Fibroblast of peridontal ligament (primary cell): ENCODE measurements at regions not wholly inside any gene's neighbourhood (a gene's known extent, or its start where the extent isn't known, plus 50 kb on each side); places are given as distances from the start of the nearest gene placed in this dataset.
"Not testable (repeated sequence)": the region's sequence is repeated elsewhere in the genome, so short reads cannot be mapped to it uniquely, and the experiment has no call there.

Experiments
- DNase-seq: peaks from one replicate; pipeline ENCODE4 v3.0.0-alpha.2; 2010; ENCODE audit errors: extremely low read depth

- peak; percentile 37 for DNase-seq
These were observed 1159.3 kb upstream of the TENM3 start for GRCh38 chr4:181083757-181084361.

DNA sequence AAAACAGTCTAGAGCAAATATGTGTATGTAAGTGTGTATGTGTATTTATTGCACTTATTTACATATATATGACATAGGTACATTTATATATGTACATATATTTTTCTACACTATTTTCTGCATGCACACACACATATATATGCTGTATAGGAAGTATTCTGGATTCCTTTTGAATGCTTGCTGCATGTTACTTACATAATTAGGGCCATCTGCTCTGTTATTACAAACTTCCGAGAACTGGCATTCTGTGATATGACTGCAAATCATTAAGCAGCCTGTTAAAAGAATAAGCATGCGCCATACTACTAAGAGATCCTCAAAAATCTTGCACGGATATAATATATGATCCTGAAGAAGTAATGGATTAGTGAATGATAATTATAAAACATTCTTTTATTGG is 1157.6 kb upstream of the TENM3 start:
- DNase-seq, result no peak

DNA sequence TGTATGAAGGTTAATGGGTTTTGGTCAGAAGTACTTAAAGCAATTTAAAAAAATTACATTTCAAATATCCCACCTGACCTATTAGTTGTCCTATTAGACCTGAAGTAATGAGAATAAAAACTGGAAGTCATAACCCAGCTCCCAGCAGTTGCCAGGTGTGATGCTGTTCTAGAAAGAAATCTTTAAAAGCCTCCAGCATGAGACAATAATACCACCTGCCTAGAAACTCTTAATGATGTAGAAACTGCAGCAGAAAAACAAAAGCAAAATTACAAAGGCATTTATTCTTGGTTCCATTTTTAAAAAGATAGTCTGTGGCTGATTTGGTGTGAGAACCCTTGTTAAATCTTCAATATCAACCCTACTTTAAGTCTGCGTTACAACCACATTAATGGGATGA is 1137.7 kb upstream of the TENM3 start:
- no peak for DNase-seq

DNA sequence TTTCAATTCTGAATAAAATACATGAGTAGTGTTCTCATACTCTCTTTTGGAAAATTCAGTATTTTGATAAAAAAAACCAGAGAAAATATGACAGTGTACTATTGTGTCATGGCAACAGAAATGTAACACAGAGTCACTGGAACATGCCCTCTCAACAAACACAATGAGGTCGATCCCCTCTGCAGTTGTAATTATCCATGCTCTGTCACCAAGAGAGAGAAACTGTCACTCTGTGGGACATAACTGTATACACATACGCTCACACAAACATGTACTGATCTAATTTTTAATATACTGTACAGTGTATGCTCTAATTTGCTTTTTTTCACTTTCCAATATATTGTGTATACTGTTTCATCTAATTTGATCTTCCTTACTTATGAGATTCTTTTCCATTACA is 1136.8 kb upstream of the TENM3 start:
- no peak for DNase-seq

DNA sequence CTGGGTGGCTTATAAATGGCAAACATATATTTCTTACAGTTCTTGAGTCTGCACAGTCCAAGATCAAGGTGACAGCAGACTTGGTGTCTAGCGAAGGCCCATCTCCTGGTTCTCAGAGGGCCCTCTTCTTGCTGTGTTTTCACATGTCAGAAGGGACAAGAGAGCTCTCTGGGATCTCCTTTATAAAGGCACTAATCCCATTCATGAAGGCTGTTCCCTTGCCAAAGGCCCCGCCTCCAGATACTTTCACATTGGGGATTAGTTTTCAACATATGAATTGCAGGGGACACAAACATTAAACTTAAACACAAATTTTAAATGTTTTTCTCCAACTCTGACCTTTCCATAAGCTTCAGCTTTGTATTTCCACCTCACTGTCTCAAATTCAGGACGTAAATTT is 1135.0 kb upstream of the TENM3 start:
- no peak for DNase-seq

DNA sequence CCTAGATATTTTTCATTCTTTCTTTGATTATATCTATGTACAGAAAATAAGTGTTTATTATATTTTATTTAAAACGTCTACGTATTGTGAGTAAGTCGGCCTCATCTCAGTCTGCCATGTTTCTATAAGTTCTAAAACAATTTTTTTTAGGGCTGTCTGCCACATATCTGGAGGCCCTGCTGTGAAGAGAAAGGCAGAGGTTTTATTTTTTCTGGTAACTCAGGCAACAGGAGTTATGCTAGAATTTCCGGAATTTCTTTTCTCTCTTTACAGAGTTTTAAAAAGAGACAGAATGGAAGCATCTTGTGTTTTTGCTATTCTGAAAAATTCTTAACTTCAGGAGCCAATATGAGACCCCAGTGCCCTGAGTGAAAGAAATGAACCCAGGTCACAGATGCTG is 1124.0 kb upstream of the TENM3 start:
- no peak for DNase-seq

DNA sequence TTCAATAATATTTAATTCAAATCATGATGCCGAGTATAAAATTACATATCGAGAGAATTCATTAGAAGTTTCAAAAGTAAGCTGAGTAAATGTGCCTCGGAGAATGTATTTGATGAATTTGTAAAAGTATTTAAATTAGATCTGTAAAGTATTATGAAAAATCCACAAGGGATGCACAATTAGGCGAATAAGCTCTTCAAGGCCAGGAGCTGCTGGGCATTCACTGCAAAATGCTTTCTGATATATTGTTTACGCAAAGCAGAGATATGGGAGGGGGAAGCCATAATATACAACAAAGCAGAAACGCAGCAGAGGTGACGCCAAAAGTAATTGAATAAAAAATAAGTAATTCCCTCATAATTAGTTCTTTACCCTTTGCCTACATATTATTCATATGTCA is 1121.5 kb upstream of the TENM3 start:
- no peak for DNase-seq

DNA sequence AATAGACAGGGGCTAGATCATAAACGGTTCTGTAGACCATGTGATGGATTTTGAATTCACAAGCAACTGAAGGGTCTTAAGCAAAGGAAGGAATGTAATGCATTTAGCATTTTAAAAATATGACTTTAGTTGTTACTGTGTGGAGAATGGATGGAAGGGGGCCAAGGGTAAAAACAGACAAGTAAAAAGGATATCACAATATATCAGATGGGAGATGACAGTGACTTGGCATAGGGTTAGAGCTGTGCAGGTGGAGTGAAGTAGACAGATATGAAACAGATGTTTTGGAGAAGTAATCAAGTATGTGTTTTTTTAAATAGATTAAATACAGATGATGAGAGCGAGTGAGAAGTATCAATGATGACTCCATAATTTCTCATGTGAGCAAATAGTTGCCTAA is 1116.0 kb upstream of the TENM3 start:
- DNase-seq, result no peak

GRCh38 chr4:181130317-181130716 is 1112.9 kb upstream of the TENM3 start:
- not testable (repeated sequence) for DNase-seq

GRCh38 chr4:181137351-181137750 is 1105.9 kb upstream of the TENM3 start:
- no peak for DNase-seq

GRCh38 chr4:181138116-181138515 is 1105.1 kb upstream of the TENM3 start:
- no peak for DNase-seq

DNA sequence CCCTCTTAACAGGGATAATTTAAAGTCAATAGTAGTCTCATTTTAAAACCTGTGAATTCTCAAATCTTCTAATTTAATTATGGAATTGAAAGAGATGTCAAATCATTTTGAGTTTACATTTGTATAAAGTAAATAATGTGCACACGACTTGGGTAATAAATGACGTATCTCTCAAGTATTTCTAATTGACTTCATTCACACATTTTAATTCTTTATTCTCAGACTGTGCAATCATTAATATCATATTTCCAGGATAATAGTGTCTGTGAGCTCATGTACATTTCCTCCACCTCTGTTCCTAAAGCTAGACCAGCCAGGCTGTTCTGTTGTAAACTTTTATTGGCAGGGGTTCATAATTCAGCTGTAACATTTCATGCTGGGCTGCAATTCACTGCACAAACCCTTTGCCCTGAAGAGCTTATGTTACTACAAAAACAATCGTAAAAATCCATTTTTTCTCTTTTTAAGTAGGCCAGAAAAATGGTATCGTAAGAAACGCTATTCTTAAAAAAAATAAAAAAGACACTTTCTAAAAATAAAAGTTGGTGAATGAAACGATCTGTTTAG is 1103.1 kb upstream of the TENM3 start:
- peak; percentile 58 for DNase-seq

DNA sequence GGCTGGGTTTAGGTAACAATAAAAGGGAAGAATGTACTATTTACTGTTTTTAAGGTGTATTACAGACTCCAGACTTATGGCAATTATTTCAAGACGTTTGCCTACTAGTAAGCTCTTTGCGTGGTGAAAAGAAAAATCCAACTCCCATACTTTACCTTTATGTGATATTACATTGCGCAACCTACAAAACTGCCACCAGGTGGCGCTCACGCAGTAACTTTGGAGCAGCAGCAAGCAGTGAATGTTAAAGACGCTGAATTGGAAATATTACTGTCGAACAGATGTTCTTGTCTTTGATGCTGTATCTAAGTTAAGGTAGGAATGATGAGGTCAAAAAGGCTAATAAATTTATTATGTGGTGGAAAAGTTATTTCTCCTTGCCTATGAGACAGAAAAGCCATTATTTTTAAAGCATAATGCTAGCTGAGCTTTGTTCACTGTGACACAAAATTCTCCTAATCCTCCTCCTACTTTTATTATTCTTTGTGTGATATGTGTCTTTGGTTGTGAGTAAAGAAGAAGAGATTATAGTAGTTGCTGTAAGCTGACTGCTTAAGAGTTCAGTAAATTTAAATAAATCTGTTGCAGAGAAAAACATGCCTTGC is 1099.8 kb upstream of the TENM3 start:
- DNase-seq, result peak; percentile 86

DNA sequence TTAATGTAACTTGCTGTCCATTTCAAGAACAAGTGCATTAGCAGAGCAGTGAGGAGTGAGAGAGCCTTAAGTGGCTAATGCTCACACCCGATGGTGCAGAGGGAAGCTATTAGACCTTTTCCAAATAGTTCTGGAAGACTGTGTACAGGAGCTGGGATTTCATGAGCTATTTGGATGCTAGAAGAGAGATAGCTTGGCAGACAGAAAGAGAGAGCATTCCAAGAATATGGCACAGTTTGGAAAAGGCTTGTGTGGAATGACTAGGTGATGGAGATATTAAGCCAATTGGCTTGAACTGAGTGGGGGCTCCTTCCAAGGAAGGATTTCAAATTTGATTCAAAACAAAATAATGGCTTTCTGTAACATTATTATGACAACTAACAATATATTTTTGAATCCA is 1097.2 kb upstream of the TENM3 start:
- DNase-seq, result no peak

DNA sequence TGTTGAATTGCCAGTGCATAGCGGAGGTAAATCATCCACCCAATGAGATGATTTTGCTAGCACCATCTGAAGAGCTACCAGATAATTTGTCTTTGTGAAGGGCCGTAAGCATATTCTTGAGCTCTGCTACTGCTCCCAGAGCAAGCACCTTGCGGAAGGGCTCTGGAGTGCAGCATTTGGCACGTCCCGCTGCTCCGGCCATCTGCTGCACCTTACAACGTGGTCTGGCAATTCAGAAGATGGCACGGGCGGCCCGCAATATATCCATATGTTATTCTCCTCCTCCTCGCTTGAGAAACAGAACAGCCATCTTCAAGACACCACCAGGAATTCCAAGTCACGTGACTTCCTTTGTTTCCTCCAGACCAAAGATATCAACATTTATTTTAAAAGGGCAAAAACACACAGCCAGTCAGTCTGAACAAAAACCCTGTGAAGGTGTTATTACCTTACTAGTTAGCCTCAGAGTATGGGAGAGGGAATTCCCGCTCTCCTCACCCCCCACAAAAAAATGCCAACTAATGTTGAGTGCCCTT is 1095.7 kb upstream of the TENM3 start:
- DNase-seq, result no peak

DNA sequence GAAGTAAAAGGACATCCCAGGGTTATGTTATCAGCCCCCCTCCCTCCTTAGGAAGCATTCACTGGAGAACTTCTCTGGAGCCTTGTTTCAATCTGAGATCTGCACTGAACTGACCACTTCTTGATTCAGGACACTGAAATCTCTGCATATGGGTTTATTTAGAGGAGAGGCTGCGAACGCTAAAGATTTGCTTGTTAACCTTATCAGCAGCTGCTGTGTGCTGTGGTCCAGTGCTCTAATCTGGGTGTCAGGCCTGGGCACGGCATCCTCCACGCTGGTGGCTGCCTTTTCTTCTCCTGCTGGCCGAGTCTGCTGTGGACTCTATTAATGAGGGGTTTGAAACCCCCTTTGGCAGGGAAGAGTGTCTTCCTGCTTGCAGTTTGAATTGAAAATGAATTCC is 1094.7 kb upstream of the TENM3 start:
- no peak for DNase-seq

DNA sequence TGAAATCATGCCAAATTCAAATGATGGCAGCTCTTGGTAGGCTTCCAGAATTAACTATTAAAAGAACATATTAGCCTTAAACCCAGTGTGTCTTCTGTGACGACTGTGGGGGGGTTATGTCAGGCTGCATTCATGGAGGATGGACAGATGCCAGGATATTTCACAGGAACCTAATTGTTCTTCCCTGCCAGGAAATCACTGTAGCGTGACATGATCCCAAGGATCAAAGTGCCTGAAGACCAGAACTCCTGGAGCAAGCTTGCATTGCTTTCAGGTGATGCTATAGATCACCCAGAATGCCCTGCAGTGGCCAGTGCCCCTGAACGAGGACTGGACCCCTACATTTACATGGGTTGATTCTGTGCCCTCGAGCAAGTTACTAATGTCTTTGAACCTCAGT is 1093.0 kb upstream of the TENM3 start:
- no peak for DNase-seq

DNA sequence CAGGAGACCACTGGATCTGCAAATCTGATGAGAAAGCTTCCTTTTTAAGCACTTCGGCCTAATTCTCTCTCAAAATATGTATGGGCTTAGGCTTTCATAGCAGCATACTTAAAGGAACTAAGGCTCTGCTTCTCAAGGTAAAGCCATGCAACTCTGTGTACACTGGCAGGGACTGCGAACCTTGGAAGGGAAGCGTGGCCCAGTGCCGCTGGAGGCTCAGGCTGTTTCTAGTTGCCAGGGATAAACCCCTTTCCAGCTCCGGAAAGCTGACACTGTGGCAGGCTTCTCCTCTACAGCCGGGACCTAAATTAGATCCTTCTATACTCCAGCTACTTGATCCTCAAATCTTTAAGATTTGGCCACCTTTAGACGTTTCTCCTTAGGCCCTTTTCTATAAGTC is 1091.3 kb upstream of the TENM3 start:
- no peak for DNase-seq

DNA sequence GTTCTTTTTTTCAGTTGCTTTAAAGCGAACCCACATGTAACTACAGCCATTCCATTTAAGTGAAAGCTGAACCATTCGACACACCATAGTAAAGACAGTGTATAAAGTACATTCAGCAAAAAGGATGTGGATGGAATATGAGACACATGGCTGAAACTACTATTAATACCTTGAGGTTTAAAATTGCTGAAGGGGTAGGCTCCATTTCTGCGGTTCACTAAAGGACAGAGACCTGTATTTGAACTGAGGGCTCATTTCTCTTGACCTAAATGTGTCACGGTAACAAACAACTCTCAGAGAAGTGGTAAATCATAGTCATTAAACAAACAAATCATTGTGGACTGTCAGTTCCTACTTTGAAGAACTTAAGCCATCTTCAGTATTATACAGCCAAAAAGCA is 1085.6 kb upstream of the TENM3 start:
- no peak for DNase-seq

GRCh38 chr4:181158971-181159370 is 1084.2 kb upstream of the TENM3 start:
- no peak for DNase-seq

GRCh38 chr4:181161669-181162068 is 1081.5 kb upstream of the TENM3 start:
- no peak for DNase-seq

- no peak for DNase-seq
These were observed 1080.9 kb upstream of the TENM3 start for GRCh38 chr4:181162266-181162665.

- no peak for DNase-seq
These were observed 1080.5 kb upstream of the TENM3 start for GRCh38 chr4:181162676-181163075.
